Spleen (tissue), 7 donors: ENCODE measurements at regions not wholly inside any gene's neighbourhood (a gene's known extent, or its start where the extent isn't known, plus 50 kb on each side); places are given as distances from the start of the nearest gene placed in this dataset.

Source experiments
- POLR2AphosphoS5 ChIP-seq, 3 donors: sonication (generic); formaldehyde crosslinking; IDR thresholded peaks; one replicate each; pipeline ENCODE4 v1.5.1; 2017; ENCODE audit warnings: antibody characterized with exemption in 3 of 3
- TF ChIP-seq, protein P1 (sequence below), 11 experiments: fragments of 200-600 bp in 7 of 11; fragments of 450-650 bp in 4 of 11; sonication (generic) in 4 of 11; IDR thresholded peaks in 8 of 11; conservative IDR thresholded peaks in 3 of 11; 1 replicate in 7 of 11; 2 replicates in 4 of 11; pipeline versions ENCODE4 v1.4.0 to v1.8.0; 2016 to 2021; ENCODE audit warnings: antibody characterized with exemption in 11 of 11, inconsistent platforms in 4 of 11, mild to moderate bottlenecking in 1 of 11
- donor health status: DM: no; HTN: no; CAD: no; lungs with moderate emphysema.
- donor health status: DM: no; HTN: no; CAD: no.
- donor health status: DM: no; HTN: no; CAD: no.

DNA sequence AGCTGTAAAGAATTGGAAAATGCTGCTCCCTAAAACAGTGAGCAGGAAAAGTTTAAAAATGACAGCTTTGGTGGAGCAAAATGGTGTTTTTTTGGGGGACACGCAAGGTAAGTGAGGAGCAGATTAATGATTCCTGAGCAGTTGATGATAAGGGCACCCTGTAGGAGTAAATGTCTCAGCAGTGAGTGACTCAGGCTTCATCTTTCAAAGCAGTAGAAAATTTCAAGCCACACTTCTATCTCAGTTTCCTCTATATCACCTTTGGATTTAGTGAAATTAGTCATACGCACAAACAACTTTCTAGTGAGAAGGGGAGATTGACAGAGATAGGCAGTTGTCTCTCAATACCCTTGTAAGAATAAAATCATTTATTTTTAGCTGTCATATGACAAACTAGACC is 709.0 kb upstream of the FAM98A start:
- TF ChIP-seq, protein P1, sequence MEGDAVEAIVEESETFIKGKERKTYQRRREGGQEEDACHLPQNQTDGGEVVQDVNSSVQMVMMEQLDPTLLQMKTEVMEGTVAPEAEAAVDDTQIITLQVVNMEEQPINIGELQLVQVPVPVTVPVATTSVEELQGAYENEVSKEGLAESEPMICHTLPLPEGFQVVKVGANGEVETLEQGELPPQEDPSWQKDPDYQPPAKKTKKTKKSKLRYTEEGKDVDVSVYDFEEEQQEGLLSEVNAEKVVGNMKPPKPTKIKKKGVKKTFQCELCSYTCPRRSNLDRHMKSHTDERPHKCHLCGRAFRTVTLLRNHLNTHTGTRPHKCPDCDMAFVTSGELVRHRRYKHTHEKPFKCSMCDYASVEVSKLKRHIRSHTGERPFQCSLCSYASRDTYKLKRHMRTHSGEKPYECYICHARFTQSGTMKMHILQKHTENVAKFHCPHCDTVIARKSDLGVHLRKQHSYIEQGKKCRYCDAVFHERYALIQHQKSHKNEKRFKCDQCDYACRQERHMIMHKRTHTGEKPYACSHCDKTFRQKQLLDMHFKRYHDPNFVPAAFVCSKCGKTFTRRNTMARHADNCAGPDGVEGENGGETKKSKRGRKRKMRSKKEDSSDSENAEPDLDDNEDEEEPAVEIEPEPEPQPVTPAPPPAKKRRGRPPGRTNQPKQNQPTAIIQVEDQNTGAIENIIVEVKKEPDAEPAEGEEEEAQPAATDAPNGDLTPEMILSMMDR (IDR thresholded peaks at IDR 0.05 in 8 of 11, conservative IDR thresholded peaks at IDR 0.05 in 3 of 11) = no peak
- TF ChIP-seq POLR2AphosphoS5 (IDR thresholded peaks at IDR 0.05) = no peak
